ENCODE measurements at regions not wholly inside any gene's neighbourhood (a gene's known extent, or its start where the extent isn't known, plus 50 kb on each side); places are given as distances from the start of the nearest gene placed in this dataset.

GRCh38 chr20:52722926-52723688 is 249.1 kb upstream of the TSHZ2 start:
- Histone ChIP-seq H3K9ac (ENCODE audit: low read length) (no peak overlapping the region), H3K9me3 (ENCODE audit: low read length) (no peaks in the 10 kb centered on the region), H3K27ac (ENCODE audit: low read depth, low read length) (no peak overlapping the region), H3K36me3 (ENCODE audit: insufficient read depth, low read length) (no peaks in the 10 kb centered on the region), H3K4me1 (ENCODE audit: insufficient read depth, low read length) (no peaks in the 10 kb centered on the region), H3K27me3 (ENCODE audit: control insufficient read depth in 1 of 2, insufficient read depth in 2 of 2, low read length in 2 of 2) (no peaks in the 10 kb centered on the region), H3K4me3 (ENCODE audit: low read depth in 1 of 2, low read length in 2 of 2) (no peak overlapping the region)

GRCh38 chr20:52708137-52708536 is 264.0 kb upstream of the TSHZ2 start:
- Histone ChIP-seq H3K27ac (ENCODE audit: low read depth, low read length) (no peak overlapping the region), H3K27me3 (ENCODE audit: control insufficient read depth in 1 of 2, insufficient read depth in 2 of 2, low read length in 2 of 2) (no peaks in the 10 kb centered on the region), H3K9ac (ENCODE audit: low read length) (no peak overlapping the region), H3K4me1 (ENCODE audit: insufficient read depth, low read length) (no peaks in the 10 kb centered on the region), H3K36me3 (ENCODE audit: insufficient read depth, low read length) (no peaks in the 10 kb centered on the region), H3K4me3 (ENCODE audit: low read depth in 1 of 2, low read length in 2 of 2) (no peak overlapping the region), H3K9me3 (ENCODE audit: low read length) (no peaks in the 10 kb centered on the region)

GRCh38 chr20:52704553-52704952 is 267.6 kb upstream of the TSHZ2 start:
- no peak overlapping the region for H3K27ac ChIP-seq (ENCODE audit: low read depth, low read length)
- no peaks in the 10 kb centered on the region for H3K27me3 ChIP-seq (ENCODE audit: control insufficient read depth in 1 of 2, insufficient read depth in 2 of 2, low read length in 2 of 2)
- no peaks in the 10 kb centered on the region for H3K4me1 ChIP-seq (ENCODE audit: insufficient read depth, low read length)
- no peak overlapping the region for H3K4me3 ChIP-seq (ENCODE audit: low read depth in 1 of 2, low read length in 2 of 2)
- no peaks in the 10 kb centered on the region for H3K9me3 ChIP-seq (ENCODE audit: low read length)
- H3K9ac ChIP-seq (ENCODE audit: low read length) = no peak overlapping the region
- no peaks in the 10 kb centered on the region for H3K36me3 ChIP-seq (ENCODE audit: insufficient read depth, low read length)

- Histone ChIP-seq H3K4me3 (ENCODE audit: low read depth in 1 of 2, low read length in 2 of 2) (no peak overlapping the region), H3K36me3 (ENCODE audit: insufficient read depth, low read length) (no peaks in the 10 kb centered on the region), H3K27me3 (ENCODE audit: control insufficient read depth in 1 of 2, insufficient read depth in 2 of 2, low read length in 2 of 2) (no peaks in the 10 kb centered on the region), H3K9ac (ENCODE audit: low read length) (no peak overlapping the region), H3K4me1 (ENCODE audit: insufficient read depth, low read length) (no peaks in the 10 kb centered on the region), H3K27ac (ENCODE audit: low read depth, low read length) (no peak overlapping the region), H3K9me3 (ENCODE audit: low read length) (no peaks in the 10 kb centered on the region)
Measured at GRCh38 chr20:52688345-52688744, 283.8 kb upstream of the TSHZ2 start.

- H3K9me3 ChIP-seq (ENCODE audit: low read length) = no peaks in the 10 kb centered on the region
- H3K27ac ChIP-seq (ENCODE audit: low read depth, low read length) = no peak overlapping the region
- no peak overlapping the region for H3K9ac ChIP-seq (ENCODE audit: low read length)
- no peaks in the 10 kb centered on the region for H3K4me1 ChIP-seq (ENCODE audit: insufficient read depth, low read length)
- no peaks in the 10 kb centered on the region for H3K36me3 ChIP-seq (ENCODE audit: insufficient read depth, low read length)
- H3K27me3 ChIP-seq (ENCODE audit: control insufficient read depth in 1 of 2, insufficient read depth in 2 of 2, low read length in 2 of 2) = no peaks in the 10 kb centered on the region
- H3K4me3 ChIP-seq (ENCODE audit: low read depth in 1 of 2, low read length in 2 of 2) = no peak overlapping the region
Measured at GRCh38 chr20:52684905-52685304, 287.3 kb upstream of the TSHZ2 start.

GRCh38 chr20:52684176-52684575 is 288.0 kb upstream of the TSHZ2 start:
- H3K9me3 ChIP-seq (ENCODE audit: low read length) = no peaks in the 10 kb centered on the region
- H3K9ac ChIP-seq (ENCODE audit: low read length) = no peak overlapping the region
- H3K4me1 ChIP-seq (ENCODE audit: insufficient read depth, low read length) = no peaks in the 10 kb centered on the region
- H3K27me3 ChIP-seq (ENCODE audit: control insufficient read depth in 1 of 2, insufficient read depth in 2 of 2, low read length in 2 of 2) = no peaks in the 10 kb centered on the region
- no peaks in the 10 kb centered on the region for H3K36me3 ChIP-seq (ENCODE audit: insufficient read depth, low read length)
- no peak overlapping the region for H3K27ac ChIP-seq (ENCODE audit: low read depth, low read length)
- no peak overlapping the region for H3K4me3 ChIP-seq (ENCODE audit: low read depth in 1 of 2, low read length in 2 of 2)

GRCh38 chr20:52683761-52684160 is 288.4 kb upstream of the TSHZ2 start:
- Histone ChIP-seq H3K36me3 (ENCODE audit: insufficient read depth, low read length) (no peaks in the 10 kb centered on the region), H3K4me1 (ENCODE audit: insufficient read depth, low read length) (no peaks in the 10 kb centered on the region), H3K27ac (ENCODE audit: low read depth, low read length) (no peak overlapping the region), H3K9me3 (ENCODE audit: low read length) (no peaks in the 10 kb centered on the region), H3K27me3 (ENCODE audit: control insufficient read depth in 1 of 2, insufficient read depth in 2 of 2, low read length in 2 of 2) (no peaks in the 10 kb centered on the region), H3K9ac (ENCODE audit: low read length) (no peak overlapping the region), H3K4me3 (ENCODE audit: low read depth in 1 of 2, low read length in 2 of 2) (no peak overlapping the region)

- no peaks in the 10 kb centered on the region for H3K27me3 ChIP-seq (ENCODE audit: control insufficient read depth in 1 of 2, insufficient read depth in 2 of 2, low read length in 2 of 2)
- H3K36me3 ChIP-seq (ENCODE audit: insufficient read depth, low read length) = no peaks in the 10 kb centered on the region
- H3K4me1 ChIP-seq (ENCODE audit: insufficient read depth, low read length) = no peaks in the 10 kb centered on the region
- no peak overlapping the region for H3K9ac ChIP-seq (ENCODE audit: low read length)
- no peaks in the 10 kb centered on the region for H3K9me3 ChIP-seq (ENCODE audit: low read length)
- no peak overlapping the region for H3K27ac ChIP-seq (ENCODE audit: low read depth, low read length)
- H3K4me3 ChIP-seq (ENCODE audit: low read depth in 1 of 2, low read length in 2 of 2) = no peak overlapping the region
Measured at GRCh38 chr20:52682237-52682636, 289.9 kb upstream of the TSHZ2 start.

GRCh38 chr20:52681288-52681687 is 290.9 kb upstream of the TSHZ2 start:
- no peaks in the 10 kb centered on the region for H3K27me3 ChIP-seq (ENCODE audit: control insufficient read depth in 1 of 2, insufficient read depth in 2 of 2, low read length in 2 of 2)
- H3K36me3 ChIP-seq (ENCODE audit: insufficient read depth, low read length) = no peaks in the 10 kb centered on the region
- H3K9ac ChIP-seq (ENCODE audit: low read length) = no peak overlapping the region
- H3K27ac ChIP-seq (ENCODE audit: low read depth, low read length) = no peak overlapping the region
- H3K9me3 ChIP-seq (ENCODE audit: low read length) = no peaks in the 10 kb centered on the region
- H3K4me3 ChIP-seq (ENCODE audit: low read depth in 1 of 2, low read length in 2 of 2) = no peak overlapping the region
- no peaks in the 10 kb centered on the region for H3K4me1 ChIP-seq (ENCODE audit: insufficient read depth, low read length)

GRCh38 chr20:52677216-52677615 is 294.9 kb upstream of the TSHZ2 start:
- Histone ChIP-seq H3K27me3 (ENCODE audit: control insufficient read depth in 1 of 2, insufficient read depth in 2 of 2, low read length in 2 of 2) (no peaks in the 10 kb centered on the region), H3K9me3 (ENCODE audit: low read length) (no peaks in the 10 kb centered on the region), H3K36me3 (ENCODE audit: insufficient read depth, low read length) (no peaks in the 10 kb centered on the region), H3K4me1 (ENCODE audit: insufficient read depth, low read length) (no peaks in the 10 kb centered on the region), H3K4me3 (ENCODE audit: low read depth in 1 of 2, low read length in 2 of 2) (no peak overlapping the region), H3K9ac (ENCODE audit: low read length) (no peak overlapping the region), H3K27ac (ENCODE audit: low read depth, low read length) (no peak overlapping the region)

GRCh38 chr20:52676283-52676995 is 295.7 kb upstream of the TSHZ2 start:
- Histone ChIP-seq H3K9me3 (ENCODE audit: low read length) (no peaks in the 10 kb centered on the region), H3K4me3 (ENCODE audit: low read depth in 1 of 2, low read length in 2 of 2) (no peak overlapping the region), H3K27ac (ENCODE audit: low read depth, low read length) (no peak overlapping the region), H3K27me3 (ENCODE audit: control insufficient read depth in 1 of 2, insufficient read depth in 2 of 2, low read length in 2 of 2) (no peaks in the 10 kb centered on the region), H3K36me3 (ENCODE audit: insufficient read depth, low read length) (no peaks in the 10 kb centered on the region), H3K9ac (ENCODE audit: low read length) (no peak overlapping the region), H3K4me1 (ENCODE audit: insufficient read depth, low read length) (no peaks in the 10 kb centered on the region)

- Histone ChIP-seq H3K4me1 (ENCODE audit: insufficient read depth, low read length) (no peaks in the 10 kb centered on the region), H3K9me3 (ENCODE audit: low read length) (no peaks in the 10 kb centered on the region), H3K27me3 (ENCODE audit: control insufficient read depth in 1 of 2, insufficient read depth in 2 of 2, low read length in 2 of 2) (no peaks in the 10 kb centered on the region), H3K4me3 (ENCODE audit: low read depth in 1 of 2, low read length in 2 of 2) (no peak overlapping the region), H3K9ac (ENCODE audit: low read length) (no peak overlapping the region), H3K27ac (ENCODE audit: low read depth, low read length) (no peak overlapping the region), H3K36me3 (ENCODE audit: insufficient read depth, low read length) (no peaks in the 10 kb centered on the region)
Measured at GRCh38 chr20:52675375-52675774, 296.8 kb upstream of the TSHZ2 start.
